HCEC 1CT (cell line): ENCODE measurements at regions not wholly inside any gene's neighbourhood (a gene's known extent, or its start where the extent isn't known, plus 50 kb on each side); places are given as distances from the start of the nearest gene placed in this dataset.
"Not testable (repeated sequence)": the region's sequence is repeated elsewhere in the genome, so short reads cannot be mapped to it uniquely, and the experiment has no call there.

Experiments used
- DNase-seq: peaks from one replicate; pipeline ENCODE4 v3.0.0-alpha.2; 2017

DNA sequence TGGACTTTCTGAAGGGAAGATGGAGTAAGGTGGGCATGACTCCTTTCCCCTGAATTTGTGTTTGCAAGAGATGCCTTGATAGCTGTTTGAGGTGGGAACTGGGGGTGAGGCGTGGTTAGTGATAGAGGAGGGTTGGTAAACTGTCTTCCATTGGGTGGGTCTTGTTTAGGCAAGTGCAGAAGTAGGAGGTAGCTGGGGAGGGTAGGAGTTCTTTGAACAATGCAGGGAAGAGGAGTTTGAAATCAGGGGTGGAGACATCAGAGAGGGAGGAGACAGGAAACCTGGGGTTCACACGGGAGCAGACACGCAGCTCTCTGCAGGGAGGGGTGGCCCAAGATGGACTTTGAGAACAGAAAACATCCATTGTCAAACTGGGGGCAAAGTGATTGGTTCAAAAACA lies 267.1 kb downstream of the TSN start:
- DNase-seq = no peak

DNA sequence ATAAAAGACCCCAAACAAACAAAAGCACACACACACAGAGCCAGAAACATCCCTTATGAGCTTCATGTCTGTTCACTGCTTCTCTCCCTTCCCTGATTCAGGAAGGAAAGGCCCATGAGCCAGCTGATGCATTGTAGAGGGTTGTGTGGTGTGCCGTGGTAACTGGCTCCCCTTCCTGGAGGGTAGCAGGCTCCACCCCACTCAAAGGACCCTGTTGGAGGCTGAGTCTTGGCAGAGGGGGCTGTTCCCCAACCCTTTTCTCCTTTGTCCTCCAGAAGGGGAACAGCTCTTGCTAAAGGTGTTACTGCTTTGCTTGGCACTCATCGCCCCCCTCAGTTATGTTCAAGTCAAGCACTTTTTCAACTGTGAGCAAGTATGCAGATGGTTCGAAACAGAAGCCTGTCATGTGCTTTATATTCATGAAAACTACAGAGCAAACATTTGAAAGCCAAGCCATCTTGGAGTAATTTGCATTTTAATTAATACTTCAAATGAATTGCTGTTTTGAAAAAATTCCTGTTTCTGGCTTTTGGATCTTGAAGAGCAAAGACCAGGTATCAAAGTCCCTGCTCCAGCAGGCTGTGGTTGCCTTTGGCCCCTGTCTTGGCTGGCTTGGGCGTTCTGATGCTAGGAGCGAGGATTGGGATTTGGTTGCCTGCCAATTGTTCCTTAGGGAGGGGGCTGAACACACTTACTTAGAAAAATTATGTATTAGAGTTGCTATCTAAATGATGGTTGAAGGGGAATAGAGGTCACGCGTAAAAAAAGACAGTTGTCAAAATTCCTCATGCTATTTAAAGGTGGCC lies 267.8 kb downstream of the TSN start:
- no peak for DNase-seq

DNA sequence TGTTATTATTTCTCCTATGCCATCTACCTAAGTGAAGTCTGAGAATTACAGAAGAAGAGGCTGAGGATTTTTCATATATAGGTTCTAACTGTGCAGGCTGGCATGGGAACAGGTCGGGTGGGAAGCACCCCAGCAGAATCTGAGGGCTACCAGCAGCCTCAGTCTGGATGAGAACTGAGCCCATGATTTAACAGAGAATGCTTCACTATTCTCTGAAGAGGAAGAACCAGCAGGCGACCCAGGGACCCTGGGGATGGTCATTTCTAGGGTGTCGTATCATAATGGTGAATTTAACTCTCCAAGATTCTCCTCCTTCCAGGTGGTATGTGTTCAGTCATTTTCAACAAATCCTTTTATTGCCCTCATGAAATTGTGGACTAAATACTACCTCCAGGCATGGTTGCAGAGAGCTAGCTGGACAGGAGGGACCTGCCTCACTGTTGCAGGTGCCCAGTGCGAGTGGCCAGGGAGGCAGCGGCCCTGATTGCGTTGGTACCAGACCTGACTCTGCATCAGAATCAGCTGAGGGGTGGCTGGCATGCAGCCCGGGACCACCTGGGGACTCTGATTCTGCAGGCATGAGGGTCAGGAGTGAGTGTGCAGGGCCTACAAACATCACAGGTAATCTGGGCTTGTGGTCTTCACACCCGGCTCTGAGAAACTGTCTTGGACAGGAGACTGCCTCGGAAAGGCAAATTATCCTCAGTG lies 272.2 kb downstream of the TSN start:
- no peak for DNase-seq

DNA sequence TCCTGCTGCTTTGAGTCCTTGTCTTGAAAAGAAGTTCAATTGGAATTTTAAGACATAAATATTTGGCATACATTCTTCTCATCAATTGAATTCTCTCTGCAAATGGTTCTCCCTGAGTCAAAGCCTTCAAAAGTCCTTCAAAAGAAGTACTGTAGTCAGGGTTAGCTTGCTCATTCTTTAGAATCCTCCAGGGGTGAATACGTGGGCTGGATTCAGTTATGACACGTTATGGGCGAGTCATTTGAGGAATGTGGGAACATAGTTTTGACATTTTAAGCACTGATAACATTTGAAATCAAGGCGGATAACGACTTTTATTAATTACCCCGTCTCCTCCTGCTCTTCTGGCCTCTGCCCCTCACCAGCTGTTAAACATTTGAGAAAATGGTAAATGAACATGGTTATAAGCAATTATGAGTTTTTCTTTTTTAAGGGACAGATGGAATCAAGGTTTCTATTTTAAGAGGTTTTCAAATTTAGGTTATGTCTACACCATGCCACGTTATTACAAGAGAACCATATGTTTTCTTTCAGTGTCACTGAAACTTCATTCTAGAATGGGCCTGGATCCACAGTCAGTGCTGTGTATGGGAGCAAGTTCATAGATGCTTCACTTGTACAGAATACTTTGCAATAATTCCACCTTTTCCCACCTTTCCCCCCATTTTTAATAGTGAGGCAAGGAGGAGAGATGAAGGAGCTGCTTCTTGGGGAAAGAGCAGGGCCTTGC lies 273.1 kb downstream of the TSN start:
- DNase-seq = no peak

DNA sequence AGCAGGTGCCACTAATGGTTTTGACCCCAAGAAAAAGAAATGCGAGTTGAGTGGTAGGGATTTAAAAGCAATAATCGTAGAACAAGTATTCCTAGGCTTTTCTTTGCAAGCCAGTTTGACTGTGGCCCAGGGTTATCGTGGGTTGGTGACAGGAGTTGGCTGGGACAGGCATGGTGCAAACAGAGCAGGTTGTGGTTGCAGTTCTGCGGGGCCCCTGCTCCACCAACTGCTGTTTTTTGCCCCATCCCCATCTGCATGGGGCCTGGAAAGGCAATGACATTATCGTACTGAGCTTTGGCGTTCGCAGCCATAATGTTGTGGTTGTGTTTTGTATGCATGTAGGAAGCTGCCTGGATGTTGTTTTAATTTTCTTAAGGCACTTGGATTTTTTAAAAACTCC lies 274.0 kb downstream of the TSN start:
- no peak for DNase-seq

DNA sequence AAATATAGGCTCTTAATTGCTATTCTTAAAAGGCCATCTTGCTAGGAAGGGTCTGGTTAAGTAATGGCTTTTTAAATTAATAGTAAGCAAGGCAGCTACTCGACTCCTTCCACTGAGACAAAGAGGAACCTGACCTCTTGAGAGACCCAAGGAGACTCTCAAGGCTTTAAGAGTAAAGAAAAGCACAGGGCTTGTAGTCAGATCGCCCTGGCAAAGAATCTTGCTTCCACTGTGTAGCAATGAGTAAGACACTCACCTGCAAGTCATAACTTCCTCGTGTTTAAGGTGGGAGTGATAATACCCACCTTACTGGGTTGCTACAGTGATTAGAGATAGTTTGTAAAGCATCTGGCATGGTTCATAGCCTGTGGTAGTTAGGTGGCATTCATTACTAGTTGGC lies 274.5 kb downstream of the TSN start:
- DNase-seq = no peak

DNA sequence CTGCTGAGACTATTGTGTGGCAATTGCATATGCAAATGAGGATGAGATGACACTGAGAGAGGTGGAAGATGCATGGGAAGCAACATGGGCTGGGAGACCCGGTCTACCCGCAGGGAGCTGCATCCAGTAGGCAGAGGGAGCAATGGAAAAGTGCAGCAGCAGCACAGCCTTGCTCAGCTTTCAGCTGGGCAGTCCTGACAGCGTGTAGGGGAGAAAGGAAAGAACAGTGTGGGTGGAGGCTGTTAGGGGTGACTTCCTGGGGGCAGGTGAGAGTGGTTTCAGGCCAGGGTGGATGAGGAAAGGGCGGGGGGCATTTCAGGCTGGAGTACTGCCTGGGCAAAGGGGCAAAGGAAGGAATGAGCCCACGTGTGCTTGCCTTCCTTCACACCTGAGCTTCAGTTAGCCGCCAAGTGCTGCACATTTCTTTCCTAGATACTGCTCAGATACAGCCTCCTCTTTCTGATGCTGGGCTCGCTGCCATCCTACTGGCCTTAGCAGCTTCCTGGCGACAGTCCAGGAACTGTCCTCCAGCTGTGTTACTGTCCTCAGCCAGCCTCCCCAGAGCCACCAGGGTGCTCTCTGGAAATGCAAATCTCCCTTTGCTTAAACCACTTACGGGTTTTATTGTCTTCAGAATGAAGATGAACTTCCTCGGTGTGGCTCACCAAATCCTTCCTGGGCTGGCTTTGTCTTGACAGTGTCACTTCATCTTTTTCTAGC lies 276.3 kb downstream of the TSN start:
- no peak for DNase-seq

DNA sequence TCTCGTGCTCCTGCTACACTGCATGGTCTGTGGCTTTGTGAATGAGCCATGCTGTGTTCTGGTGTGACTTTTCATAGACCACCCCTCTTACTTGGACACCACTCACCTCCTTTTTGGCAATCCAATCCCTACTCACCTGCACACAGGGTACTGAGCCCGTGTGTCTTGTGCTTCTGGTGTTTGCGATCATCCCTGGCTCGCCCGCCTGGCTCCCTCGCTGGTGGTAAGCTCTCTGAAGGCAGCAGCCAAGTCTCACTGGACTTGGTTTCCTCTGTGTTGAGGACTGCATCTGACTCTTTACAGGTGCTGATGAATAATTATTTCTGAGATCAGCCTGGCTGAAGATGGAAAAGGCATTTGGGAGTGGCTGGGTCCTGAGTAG lies 276.8 kb downstream of the TSN start:
- no peak for DNase-seq

DNA sequence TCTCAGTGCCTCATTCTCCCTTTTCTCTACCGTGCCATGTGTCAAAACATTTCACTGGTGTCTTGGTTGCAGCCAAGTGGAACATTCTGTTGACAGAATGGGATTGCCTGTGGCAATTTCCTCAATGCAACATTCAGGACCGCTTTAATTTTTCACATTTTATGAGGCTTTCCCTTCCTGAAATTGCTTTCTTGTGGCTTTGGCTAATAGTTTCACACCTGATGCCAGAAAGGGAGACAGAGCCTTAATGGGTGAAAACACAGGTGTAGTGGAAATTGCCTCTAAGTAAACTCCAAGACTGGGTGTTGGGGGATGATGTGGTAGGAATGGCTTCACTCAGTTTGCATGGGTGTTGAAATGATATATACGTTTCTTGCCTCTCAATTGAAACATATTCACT lies 278.3 kb downstream of the TSN start:
- no peak for DNase-seq

DNA sequence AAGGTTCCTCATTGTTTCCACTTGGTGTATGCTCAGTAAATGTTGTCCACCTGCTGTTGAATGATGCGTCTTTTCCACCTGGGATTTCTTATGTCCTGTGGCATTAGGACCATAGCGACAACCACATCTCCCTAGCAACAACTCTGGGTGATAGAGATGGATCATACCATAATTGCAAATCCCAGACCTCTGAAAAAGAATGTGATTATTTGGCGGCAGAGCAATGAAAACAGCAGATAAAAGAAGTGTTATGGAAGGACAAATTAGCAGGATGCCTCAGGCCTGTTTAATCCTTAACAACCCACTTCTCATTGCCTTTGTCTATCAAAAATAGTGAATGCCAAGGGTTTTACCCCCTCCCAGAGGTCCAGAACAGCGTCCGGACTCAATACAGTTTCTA lies 278.9 kb downstream of the TSN start:
- DNase-seq = no peak

DNA sequence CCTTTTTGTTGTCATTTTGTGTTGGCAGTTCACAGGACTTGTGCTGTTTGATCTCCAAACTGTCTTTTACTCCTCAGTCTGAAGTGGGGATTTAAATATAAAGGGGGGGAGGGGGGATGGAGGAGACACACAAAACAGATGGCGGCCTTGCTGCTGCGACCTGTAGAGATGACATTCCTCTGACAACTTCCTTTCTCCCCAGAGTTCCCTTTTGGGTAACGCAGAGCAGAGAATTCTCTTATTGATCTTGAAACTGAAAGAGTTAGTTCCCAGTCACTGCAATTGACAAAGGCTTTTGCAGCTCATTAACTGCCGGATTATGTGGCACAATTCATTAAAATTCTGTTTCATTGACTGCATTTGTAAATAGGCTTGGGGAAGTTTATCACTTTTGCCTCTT lies 279.3 kb downstream of the TSN start:
- no peak for DNase-seq

DNA sequence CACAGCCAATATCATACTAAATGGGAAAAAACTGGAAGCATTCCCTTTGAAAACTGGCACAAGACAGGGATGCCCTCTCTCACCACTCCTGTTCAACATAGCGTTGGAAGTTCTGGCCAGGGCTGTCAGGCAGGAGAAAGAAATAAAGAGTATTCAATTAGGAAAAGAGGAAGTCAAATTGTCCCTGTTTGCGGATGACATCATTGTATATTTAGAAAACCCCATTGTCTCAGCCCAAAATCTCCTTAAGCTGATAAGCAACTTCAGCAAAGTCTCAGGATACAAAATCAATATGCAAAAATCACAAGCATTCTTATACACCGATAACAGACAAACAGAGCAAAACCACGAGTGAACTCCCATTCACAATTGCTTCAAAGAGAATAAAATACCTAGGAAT lies 283.4 kb downstream of the TSN start:
- not testable (repeated sequence) for DNase-seq

DNA sequence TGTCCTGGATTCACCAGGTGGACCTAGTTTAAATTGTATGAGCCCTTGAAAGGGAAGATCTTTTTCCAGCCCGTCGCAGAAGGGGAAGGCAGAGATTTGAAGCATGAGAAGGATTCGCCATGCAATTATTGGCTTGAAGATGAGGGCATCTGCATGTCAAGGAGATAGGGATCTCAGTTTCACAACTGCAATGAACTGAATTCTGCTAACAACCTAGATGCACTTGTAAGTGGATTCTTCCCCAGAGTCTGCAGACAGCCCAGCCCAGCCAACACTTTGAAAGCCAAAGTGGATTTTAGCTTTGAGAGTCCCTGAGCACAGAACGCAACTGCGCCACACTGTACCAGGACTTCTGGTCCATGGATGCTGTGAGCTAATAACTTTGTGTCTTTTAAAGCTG lies 286.0 kb downstream of the TSN start:
- no peak for DNase-seq

DNA sequence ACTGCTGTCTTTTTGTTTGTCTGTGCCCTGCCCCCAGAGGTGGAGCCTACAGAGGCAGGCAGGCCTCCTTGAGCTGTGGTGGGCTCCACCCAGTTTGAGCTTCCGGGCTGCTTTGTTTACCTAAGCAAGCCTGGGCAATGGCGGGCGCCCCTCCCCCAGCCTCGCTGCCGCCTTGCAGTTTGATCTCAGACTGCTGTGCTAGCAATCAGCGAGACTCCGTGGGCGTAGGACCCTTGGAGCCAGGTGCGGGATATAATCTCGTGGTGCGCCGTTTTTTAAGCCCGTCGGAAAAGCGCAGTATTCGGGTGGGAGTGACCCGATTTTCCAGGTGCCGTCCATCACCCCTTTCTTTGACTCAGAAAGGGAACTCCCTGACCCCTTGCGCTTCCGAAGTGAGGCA lies 296.2 kb downstream of the TSN start:
- DNase-seq = not testable (repeated sequence)

DNA sequence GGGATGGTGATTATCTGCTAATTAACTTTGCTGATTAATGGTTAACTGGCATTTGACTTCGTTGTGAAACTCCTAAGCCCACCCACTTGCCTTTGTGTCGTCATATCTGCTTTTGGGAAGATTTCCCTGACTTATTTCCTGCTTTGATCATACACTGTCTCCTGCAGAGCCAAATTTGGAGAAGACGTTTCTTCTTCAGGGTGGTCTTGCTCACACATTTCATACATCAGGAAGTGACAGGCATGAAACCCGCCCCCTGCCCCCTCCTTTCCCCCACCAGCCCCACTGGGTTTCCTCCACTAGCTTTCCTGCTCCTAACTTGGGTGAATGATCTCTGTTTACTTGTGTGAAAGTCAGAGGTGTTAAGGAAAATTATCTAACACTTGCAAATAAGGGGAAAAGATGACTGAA lies 300.1 kb downstream of the TSN start:
- DNase-seq = no peak

DNA sequence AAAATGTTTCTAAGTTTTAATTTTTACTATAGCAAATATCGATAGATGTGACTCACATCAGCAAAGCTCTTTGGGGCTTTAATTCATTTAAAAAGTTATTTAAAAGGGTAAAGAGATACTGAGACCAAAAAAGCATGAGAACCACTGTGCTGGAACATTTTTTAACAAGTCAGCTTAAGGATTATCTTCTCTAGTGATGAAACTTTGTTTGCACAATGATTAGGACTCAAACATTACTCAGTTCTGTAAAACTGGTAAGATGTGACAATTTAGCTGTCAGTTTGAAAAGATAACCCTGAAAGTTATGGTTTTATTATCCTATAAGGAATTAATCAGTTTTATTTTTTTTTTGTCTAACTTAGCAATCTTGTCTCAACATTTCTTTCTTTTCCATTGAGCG lies 301.4 kb downstream of the TSN start:
- no peak for DNase-seq

DNA sequence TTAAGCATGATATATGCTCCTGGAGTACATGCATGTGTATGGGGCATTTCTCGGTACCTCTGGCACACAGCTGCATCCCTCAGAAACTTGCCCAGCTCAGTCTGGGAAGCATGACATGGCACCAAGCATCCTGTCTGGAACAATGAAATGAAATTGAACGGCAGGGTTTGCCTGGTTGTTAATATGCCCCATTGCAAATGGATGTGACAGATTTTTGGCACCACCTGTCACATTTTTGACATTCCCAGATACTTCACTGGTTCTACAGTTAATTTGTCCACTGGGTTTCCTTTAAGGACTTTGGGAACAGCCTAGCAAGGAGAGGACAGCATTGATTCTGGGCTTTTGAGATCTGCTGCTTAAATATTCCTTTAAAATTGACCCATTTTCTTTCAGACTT lies 305.8 kb downstream of the TSN start:
- DNase-seq = no peak

DNA sequence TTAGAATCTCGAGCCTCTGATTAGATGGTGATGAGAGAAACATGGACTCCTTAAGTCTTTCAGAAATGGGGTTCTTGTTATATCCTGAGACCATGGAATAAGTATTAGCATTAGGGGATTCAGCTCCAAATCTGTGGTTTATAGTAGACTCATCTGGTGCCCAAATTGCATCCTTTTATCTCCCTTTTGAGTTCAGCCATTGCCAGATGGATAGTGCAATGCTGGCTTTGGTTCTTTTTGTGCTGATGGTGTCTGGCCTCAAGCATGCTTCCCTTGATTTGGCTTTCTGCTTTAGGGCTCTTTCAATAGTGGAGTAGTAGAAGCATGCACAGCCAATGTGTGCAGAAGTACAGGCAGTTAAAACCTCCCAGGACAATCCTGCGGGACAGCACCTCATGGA lies 306.4 kb downstream of the TSN start:
- DNase-seq = no peak

DNA sequence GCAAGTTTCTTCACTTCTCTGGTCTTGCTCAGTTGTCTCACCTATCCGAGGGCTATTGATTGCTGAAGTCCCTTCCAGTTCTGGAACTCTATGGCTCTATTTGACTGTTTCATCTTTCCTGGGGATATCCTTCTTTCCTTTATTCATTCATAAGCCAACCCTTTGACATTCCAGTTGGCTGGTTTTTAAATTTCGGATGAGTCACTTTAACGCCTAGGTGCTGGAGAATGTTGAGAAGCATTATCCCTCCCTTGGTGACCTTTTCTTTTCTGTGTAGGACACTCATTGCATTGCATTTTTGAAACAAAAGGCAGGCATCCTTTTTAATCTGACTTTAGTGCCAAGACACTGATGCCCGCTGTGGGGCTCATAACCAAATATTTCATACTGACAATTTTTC lies 307.1 kb downstream of the TSN start:
- no peak for DNase-seq

DNA sequence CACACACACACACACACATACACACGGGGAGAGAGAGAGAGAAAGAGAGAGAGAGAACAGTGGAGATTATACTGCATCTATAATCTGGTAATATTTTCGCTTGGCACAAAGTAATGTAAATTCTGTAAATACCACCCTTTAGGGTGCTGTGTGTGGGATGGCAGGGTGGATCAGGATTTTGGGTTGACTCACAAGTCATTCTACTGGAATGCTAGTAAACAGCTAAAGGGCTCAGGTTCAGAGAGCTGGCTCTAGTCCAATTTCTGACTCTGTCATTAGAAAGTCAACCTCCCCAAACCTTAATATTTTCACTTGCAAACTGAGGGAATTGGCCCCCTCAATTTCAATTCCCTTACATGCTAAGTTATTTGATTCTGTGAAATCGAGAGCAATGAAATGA lies 308.3 kb downstream of the TSN start:
- no peak for DNase-seq

DNA sequence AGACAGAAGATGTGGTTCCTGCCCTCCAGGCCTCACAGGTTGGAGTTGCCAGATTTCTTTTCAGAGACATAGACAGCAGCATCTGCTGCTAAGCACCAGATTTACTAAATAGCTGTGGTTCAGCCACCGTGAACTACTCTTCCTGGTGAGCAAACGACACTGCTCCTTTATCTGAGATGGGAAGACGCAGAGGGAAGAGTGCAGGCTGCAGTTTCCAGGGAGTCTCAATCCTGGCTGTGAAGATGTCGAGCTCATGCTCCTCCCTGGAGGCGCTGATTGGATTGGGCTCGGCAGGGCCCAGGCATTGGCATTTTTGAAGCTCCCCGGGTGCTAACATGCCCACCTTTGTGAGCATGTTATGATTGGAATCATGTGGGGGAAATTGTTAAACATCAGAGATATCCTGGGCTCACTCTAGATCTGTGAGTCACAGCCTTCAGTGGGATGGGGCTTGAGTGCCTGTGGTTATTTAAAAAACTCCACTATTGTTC lies 314.8 kb downstream of the TSN start:
- no peak for DNase-seq

DNA sequence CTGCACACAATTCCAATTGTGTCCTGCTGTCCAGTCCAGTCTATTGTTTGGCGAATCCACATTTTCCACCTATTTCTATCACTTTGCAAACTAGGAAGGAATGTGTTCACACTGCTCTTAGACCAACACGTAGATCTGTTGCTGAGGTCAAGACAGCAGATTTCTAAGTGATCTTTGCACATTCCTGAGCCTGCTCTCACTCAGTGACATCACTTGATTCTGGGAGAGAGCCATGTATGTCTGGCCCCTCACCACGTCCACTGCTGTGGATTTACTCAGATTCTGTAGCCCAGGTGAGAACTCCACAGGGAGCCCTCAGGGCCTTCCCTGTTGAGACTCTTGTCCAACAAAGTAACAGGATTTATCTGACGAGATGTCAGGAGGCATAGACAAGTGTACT lies 317.2 kb downstream of the TSN start:
- DNase-seq = no peak

DNA sequence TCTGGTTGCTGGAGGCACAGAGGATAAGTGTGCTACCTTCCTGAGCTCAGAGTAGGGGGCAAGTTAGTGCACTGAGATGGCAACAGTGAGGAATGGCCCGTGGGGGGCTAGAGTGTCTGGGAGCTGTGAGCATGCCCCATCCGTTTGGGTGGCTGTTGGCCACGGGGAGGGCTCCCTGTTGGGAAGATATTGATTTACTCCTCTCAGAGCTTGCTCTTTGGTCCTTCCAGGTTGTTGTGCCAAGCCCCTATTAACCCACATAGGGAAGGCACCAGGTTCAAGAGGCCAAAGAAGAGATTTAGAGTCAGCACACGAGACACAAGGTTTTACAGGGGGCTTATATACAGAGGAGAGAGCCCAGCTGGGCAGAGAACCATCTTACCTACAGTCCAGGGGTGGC lies 318.8 kb downstream of the TSN start:
- DNase-seq = no peak
